ENCODE measurements at regions not wholly inside any gene's neighbourhood (a gene's known extent, or its start where the extent isn't known, plus 50 kb on each side); places are given as distances from the start of the nearest gene placed in this dataset.

DNA sequence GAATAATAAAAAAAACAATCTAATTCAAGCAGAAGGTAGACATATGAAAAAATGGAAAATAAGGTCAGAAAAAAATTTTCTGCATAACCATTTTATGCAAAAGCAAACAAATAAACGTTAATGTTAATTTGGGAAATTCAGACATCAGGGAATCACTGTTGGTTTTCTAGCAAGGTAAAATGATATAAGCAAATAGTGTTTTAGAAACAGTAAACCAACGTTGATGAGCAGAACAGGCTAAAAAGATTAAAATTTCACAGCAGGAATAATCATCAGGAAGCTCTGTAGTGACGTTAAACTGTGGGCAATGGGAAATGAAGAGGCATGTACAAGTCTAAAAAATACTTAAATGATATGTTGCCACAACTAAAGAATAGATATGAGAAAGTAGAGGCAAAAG lies 54.5 kb upstream of the HMGCLL1 start:
- no peak for TF ChIP-seq POLR2A (IDR thresholded peaks at IDR 0.05)
- TF ChIP-seq, protein P1, sequence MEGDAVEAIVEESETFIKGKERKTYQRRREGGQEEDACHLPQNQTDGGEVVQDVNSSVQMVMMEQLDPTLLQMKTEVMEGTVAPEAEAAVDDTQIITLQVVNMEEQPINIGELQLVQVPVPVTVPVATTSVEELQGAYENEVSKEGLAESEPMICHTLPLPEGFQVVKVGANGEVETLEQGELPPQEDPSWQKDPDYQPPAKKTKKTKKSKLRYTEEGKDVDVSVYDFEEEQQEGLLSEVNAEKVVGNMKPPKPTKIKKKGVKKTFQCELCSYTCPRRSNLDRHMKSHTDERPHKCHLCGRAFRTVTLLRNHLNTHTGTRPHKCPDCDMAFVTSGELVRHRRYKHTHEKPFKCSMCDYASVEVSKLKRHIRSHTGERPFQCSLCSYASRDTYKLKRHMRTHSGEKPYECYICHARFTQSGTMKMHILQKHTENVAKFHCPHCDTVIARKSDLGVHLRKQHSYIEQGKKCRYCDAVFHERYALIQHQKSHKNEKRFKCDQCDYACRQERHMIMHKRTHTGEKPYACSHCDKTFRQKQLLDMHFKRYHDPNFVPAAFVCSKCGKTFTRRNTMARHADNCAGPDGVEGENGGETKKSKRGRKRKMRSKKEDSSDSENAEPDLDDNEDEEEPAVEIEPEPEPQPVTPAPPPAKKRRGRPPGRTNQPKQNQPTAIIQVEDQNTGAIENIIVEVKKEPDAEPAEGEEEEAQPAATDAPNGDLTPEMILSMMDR (IDR thresholded peaks at IDR 0.05), result no peak
